HEK293 (cell line): ENCODE measurements at regions not wholly inside any gene's neighbourhood (a gene's known extent, or its start where the extent isn't known, plus 50 kb on each side); places are given as distances from the start of the nearest gene placed in this dataset.

Experiments used
- CTCF ChIA-PET: fragments of 350-600 bp; formaldehyde crosslinking; extraction: SDS; loops from one replicate; lab custom pipeline; 2021; ENCODE audit warnings: antibody characterized with exemption; lab: Yijun Ruan, JAX
- POLR2A ChIA-PET: fragments of 300-600 bp; formaldehyde crosslinking; extraction: SDS; loops from one replicate; lab custom pipeline; 2020; ENCODE audit warnings: antibody characterized with exemption, inconsistent platforms; lab: Yijun Ruan, JAX
- H3K27ac ChIP-seq: fragments of 200-500 bp; sonication (Bioruptor generic); 2 replicates; pipeline ENCODE4 v1.5.1; 2014; ENCODE audit warnings: low read depth, low read length, control low read depth, inconsistent platforms; ENCODE audit errors: extremely low read depth
- H3K36me3 ChIP-seq, 2 experiments: fragments of 200-500 bp in 1 of 2; sonication (Bioruptor generic) in 1 of 2; 1 replicate in 1 of 2; 2 replicates in 1 of 2; pipeline ENCODE4 v1.5.1; 2014 to 2017; ENCODE audit warnings: inconsistent platforms in 2 of 2, low read length in 2 of 2; ENCODE audit not compliant: control insufficient read depth in 2 of 2, insufficient read depth in 1 of 2
- H3K4me1 ChIP-seq: fragments of 200-500 bp; sonication (Bioruptor generic); 2 replicates; pipeline ENCODE4 v1.5.1; 2014; ENCODE audit warnings: mild to moderate bottlenecking, low read length, inconsistent platforms; ENCODE audit not compliant: control insufficient read depth, insufficient read depth
- H3K4me3 ChIP-seq: 2 replicates; pipeline ENCODE4 v1.5.1; 2011; ENCODE audit warnings: low read depth, mild to moderate bottlenecking, control low read depth, low read length, moderate library complexity
- H3K9me3 ChIP-seq: fragments of 200-500 bp; sonication (Bioruptor generic); 2 replicates; pipeline ENCODE4 v1.5.1; 2014; ENCODE audit warnings: low read depth, low read length, inconsistent platforms; ENCODE audit not compliant: control insufficient read depth, insufficient read depth
- GFI1B ChIP-seq: fragments of 450-650 bp; formaldehyde crosslinking; IDR thresholded peaks from 2 replicates; pipeline ENCODE4 v1.5.1; 2016; ENCODE audit warnings: missing biosample characterization, missing genetic modification characterization
- GLIS1 ChIP-seq: fragments of 450-650 bp; formaldehyde crosslinking; IDR thresholded peaks from 2 replicates; pipeline ENCODE4 v1.5.1; 2016; ENCODE audit warnings: missing biosample characterization, missing genetic modification characterization
- OSR2 ChIP-seq: fragments of 450-650 bp; formaldehyde crosslinking; IDR thresholded peaks from 2 replicates; pipeline ENCODE4 v1.5.1; 2016; ENCODE audit warnings: missing biosample characterization, missing genetic modification characterization
- SCRT1 ChIP-seq: fragments of 450-650 bp; formaldehyde crosslinking; IDR thresholded peaks from 2 replicates; pipeline ENCODE4 v1.5.1; 2016; ENCODE audit warnings: missing biosample characterization, missing genetic modification characterization, borderline replicate concordance
- SP7 ChIP-seq: fragments of 450-650 bp; formaldehyde crosslinking; IDR thresholded peaks from 2 replicates; pipeline ENCODE4 v1.5.1; 2016; ENCODE audit warnings: missing biosample characterization, missing genetic modification characterization
- TCF7L2 ChIP-seq: IDR thresholded peaks from 2 replicates; pipeline ENCODE4 v1.6.1; 2011; ENCODE audit warnings: low read depth, mild to moderate bottlenecking, inconsistent platforms, low read length, moderate library complexity, borderline replicate concordance
- TRIM28 ChIP-seq: IDR thresholded peaks from 2 replicates; pipeline ENCODE4 v1.6.1; 2011; ENCODE audit warnings: low read length, control low read depth, borderline replicate concordance
- ZBTB8A ChIP-seq: fragments of 450-650 bp; formaldehyde crosslinking; IDR thresholded peaks from 2 replicates; pipeline ENCODE4 v1.5.1; 2016; ENCODE audit warnings: missing biosample characterization, missing genetic modification characterization
- ZFP37 ChIP-seq: fragments of 450-650 bp; formaldehyde crosslinking; IDR thresholded peaks from 2 replicates; pipeline ENCODE4 v1.5.1; 2016; ENCODE audit warnings: missing biosample characterization, missing genetic modification characterization
- ZNF169 ChIP-seq: fragments of 450-650 bp; formaldehyde crosslinking; IDR thresholded peaks from 2 replicates; pipeline ENCODE4 v1.5.1; 2016; ENCODE audit warnings: missing biosample characterization, missing genetic modification characterization
- ZNF18 ChIP-seq: fragments of 450-650 bp; formaldehyde crosslinking; IDR thresholded peaks from 2 replicates; pipeline ENCODE4 v1.5.1; 2016; ENCODE audit warnings: missing biosample characterization, missing genetic modification characterization
- ZNF362 ChIP-seq: fragments of 450-650 bp; formaldehyde crosslinking; IDR thresholded peaks from 2 replicates; pipeline ENCODE4 v1.5.1; 2016; ENCODE audit warnings: missing biosample characterization, missing genetic modification characterization
- ZNF433 ChIP-seq: fragments of 450-650 bp; formaldehyde crosslinking; IDR thresholded peaks from 2 replicates; pipeline ENCODE4 v1.5.1; 2016; ENCODE audit warnings: missing biosample characterization, missing genetic modification characterization, low read depth
- ZNF777 ChIP-seq: fragments of 450-650 bp; formaldehyde crosslinking; IDR thresholded peaks from 2 replicates; pipeline ENCODE4 v1.5.1; 2017; ENCODE audit warnings: missing biosample characterization, missing genetic modification characterization, borderline replicate concordance
- ZSCAN18 ChIP-seq: fragments of 450-650 bp; formaldehyde crosslinking; IDR thresholded peaks from 2 replicates; pipeline ENCODE4 v1.5.1; 2016; ENCODE audit warnings: missing biosample characterization, missing genetic modification characterization
- ZSCAN23 ChIP-seq: fragments of 450-650 bp; formaldehyde crosslinking; IDR thresholded peaks from 2 replicates; pipeline ENCODE4 v1.5.1; 2016; ENCODE audit warnings: missing biosample characterization, missing genetic modification characterization
- ZSCAN5A ChIP-seq: fragments of 450-650 bp; formaldehyde crosslinking; IDR thresholded peaks from 2 replicates; pipeline ENCODE4 v1.5.1; 2016; ENCODE audit warnings: missing biosample characterization, missing genetic modification characterization

GRCh38 chr9:79264511-79265355 is 307.0 kb upstream of the TLE4 start:
- Histone ChIP-seq H3K4me3 (no peak overlapping the region), H3K4me1 (no peaks in the 10 kb centered on the region), H3K9me3 (no peaks in the 10 kb centered on the region), H3K36me3 (no peaks in the 10 kb centered on the region), H3K27ac (no peak overlapping the region)
- ChIA-PET POLR2A (interaction anchor here (0.7 kb wide), 1 partner anchor 9 kb away, joined by 10 read pairs; no protein-coding TSS in a partner anchor), CTCF (interaction anchor here (0.6 to 1.9 kb wide), 2 partner anchors 9 to 96 kb away, joined by 4 read pairs; no protein-coding TSS in a partner anchor)
- TF ChIP-seq TCF7L2 (0 out of 2 replicates have a peak, but pooled peaks have one; percentile 25), ZFP37 (tag by site-specific recombination) (no peak), GFI1B (tag by site-specific recombination) (no peak), ZNF18 (no peak), ZNF777 (tag by site-specific recombination) (no peak), GLIS1 (tag by site-specific recombination) (peak; percentile 31; the same call in 1 of the 2 replicates), ZSCAN18 (tag by site-specific recombination) (no peak), ZNF362 (tag by site-specific recombination) (no peak), ZBTB8A (tag by site-specific recombination) (no peak), SP7 (peak; percentile 77), ZNF433 (tag by site-specific recombination) (no peak), SCRT1 (tag by site-specific recombination) (no peak), TRIM28 (peak; percentile 98), ZSCAN5A (no peak)

GRCh38 chr9:79266986-79267385 is 304.8 kb upstream of the TLE4 start:
- Histone ChIP-seq H3K4me1 (no peaks in the 10 kb centered on the region), H3K36me3 (no peaks in the 10 kb centered on the region)
- TF ChIP-seq ZNF169 (tag by site-specific recombination): no peak
- TF ChIP-seq ZSCAN23 (tag by site-specific recombination): no peak
- no peak for TF ChIP-seq OSR2 (tag by site-specific recombination)
- TF ChIP-seq, all 188 proteins: peak for 0
- CTCF ChIA-PET: interaction anchor here (0.7 kb wide), 1 partner anchor 73 kb away, joined by 3 read pairs; no protein-coding TSS in a partner anchor
- POLR2A ChIA-PET: no interaction called here
- Histone ChIP-seq H3K9me3 (no peaks in the 10 kb centered on the region), H3K4me3 (no peak overlapping the region), H3K27ac (no peak overlapping the region)
